HT-29 (cell line): ENCODE measurements at regions not wholly inside any gene's neighbourhood (a gene's known extent, or its start where the extent isn't known, plus 50 kb on each side); places are given as distances from the start of the nearest gene placed in this dataset.

ENCODE experiments used
- DNase-seq: peaks from one replicate; pipeline ENCODE4 v3.0.0-alpha.2; 2015; ENCODE audit warnings: low spot score

DNA sequence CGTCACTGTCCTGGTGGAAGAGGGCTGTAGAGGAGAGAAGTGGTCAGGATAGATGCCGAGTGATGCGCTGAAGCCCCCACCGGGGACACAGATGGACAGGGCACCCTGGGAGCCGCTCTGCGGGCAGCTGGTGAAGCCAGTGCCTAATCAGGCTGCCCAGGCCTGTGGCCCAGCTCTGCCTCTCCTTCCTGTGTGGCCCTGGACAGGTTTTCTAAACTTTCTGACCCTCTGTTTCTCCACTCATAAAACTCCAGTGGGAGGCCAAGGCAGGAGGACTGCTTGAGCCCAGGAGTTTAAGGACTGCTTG lies 86.1 kb downstream of the C5orf15 start:
- DNase-seq = no peak

DNA sequence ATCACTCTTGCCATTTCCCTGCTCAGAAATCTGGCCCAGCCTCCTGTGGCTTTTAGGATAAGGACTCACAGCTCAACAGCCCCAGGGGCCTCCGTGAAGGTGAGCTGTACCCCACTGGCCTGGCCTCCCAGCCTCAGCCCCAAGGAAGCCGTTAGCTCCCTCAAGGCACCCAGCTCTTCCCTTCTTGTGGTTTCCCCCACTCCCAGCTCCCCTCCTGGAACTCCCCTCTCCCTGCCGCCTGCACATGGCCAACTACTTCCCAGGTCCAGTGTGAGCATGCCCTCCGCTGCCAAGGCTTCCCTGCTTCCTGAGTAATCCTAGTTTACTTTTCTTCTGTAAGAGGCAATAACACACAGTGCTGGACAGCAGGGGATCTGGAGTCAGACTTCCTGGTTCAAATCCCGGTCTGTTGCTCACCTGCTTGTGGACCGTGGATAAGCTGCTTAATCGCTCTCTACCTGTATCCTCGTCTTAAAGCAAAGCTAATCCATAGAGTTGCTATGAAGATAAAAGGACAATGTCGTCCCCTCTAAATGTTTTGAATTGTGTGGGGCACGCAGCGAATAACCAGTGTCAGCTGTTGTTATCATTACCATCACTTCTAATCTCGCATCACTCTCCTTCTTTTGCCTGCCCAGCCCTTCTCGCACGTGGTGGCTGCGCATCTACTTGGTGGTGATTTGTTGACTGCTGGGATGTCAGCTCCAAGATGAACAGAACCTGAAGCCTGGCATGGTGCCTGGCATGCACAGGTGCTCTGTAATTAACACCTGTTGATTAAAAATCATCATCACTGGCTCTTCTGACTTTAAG lies 86.6 kb downstream of the C5orf15 start:
- no peak for DNase-seq

GRCh38 chr5:133878236-133878555 lies 90.2 kb downstream of the C5orf15 start:
- no peak for DNase-seq

DNA sequence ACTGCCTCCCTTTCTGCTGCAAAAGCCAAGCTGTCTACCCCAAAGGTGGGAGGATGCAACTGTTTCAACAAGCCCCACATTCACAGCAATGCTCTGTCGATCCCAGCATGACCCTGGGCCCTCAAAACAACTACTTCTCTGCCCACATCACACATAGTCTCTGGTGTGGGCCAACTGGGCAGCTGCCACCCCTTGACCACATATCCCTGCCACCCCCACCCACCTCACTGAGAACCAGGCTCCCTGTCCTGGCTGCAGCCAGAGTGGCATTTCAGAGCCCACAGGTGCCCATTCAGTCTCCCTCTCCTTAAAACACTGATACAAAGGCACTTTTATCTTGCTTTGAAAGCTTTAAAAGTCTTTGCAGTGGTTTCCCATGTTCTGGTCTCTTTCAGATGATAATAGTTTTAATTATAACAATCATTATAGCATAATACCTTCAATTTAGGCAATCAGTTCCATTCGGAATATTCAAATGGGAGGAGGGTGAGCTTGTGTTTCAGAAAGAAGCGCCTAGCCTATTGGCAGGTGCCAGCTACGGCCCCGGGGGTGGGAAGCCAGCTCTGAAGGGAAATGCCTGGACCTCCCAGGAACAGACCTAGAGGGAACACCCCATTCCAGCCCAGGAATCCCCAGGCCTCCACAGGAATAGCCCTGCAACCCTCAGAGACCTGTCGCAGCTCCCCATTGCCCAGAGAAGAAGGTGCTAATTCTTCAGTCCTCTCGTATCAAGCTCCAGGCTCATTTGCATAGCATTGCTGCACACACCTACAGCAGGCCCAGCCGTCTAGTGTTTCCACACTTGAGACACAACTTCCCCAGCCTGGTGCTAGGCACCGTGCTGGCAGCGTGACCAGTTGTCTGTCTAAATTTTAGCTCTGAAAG lies 90.8 kb downstream of the C5orf15 start:
- DNase-seq = no peak

DNA sequence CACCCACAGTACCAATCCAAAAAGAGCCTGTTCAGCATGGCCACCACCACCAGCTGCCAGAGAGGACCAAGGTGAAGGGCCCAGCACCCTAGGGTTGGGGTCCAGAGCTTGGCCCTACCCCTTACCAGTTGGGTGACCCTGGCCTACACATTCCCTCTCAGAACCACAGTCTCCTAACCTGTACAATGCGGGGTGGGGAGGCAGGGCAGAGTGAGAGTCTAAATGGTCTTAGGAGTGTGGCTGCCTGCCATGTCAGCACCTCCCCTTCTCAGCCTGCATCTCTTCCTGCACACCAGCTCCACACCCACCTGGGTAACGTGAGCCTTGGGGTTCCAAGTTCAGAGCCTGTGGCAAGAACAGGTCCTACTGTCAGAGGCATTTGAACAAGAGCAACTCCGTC lies 92.2 kb downstream of the C5orf15 start:
- DNase-seq = no peak

DNA sequence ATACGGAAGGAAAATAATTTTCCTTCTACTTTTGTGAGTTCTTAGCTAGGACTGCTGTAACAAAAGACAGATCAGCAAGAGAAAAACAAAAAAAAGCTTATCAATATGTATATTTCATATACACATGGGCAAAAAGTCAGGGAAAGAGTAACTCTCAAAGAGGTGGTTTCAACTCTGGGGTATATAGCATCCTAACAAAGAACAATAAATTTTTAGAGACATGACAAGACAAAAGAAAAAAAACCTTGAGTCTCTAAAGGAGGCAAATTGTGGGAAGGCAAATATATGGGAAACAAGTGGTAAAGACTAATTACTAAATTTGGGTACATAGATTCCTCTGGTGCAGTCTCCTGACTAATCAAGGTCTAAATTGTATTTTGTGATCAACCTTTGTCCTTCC lies 93.2 kb downstream of the C5orf15 start:
- no peak for DNase-seq

DNA sequence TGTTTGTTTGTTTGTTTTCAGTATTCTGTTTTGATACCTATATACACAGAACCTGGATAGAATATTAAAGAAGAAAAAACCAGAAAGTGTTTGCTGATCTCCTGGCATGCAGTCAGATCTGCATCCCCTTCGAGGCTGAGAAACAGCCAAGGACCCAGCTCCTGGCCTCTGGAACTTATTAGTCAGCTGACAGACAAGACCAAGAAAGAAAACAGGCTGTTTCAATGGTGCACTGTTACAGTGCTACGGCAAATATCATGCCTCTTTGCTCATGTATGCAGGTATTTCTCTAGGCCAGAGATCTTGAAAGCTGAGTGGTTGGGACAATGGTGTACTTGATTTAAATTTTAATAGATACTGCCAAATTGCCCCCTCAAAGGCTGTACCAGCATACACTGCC lies 95.0 kb downstream of the C5orf15 start:
- DNase-seq = no peak

DNA sequence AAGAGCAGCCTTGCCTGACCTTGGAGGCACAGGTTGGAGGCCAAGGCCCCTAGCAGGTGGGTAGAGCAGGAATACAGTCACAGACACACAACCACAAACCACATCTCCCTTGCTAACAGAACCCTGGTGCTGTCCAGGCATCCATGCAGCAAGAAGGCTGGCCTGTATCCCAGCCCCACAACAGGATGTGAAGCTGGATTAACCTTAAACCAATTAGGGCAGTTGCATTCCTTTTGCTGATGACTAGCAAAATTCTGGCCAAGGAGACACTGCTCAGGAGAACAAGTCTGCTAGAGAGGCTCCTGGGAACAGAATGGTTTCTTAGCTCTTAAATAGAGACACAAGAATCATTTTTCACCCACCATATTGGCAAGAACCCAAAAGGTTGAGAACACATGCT lies 97.8 kb downstream of the C5orf15 start:
- DNase-seq = no peak

DNA sequence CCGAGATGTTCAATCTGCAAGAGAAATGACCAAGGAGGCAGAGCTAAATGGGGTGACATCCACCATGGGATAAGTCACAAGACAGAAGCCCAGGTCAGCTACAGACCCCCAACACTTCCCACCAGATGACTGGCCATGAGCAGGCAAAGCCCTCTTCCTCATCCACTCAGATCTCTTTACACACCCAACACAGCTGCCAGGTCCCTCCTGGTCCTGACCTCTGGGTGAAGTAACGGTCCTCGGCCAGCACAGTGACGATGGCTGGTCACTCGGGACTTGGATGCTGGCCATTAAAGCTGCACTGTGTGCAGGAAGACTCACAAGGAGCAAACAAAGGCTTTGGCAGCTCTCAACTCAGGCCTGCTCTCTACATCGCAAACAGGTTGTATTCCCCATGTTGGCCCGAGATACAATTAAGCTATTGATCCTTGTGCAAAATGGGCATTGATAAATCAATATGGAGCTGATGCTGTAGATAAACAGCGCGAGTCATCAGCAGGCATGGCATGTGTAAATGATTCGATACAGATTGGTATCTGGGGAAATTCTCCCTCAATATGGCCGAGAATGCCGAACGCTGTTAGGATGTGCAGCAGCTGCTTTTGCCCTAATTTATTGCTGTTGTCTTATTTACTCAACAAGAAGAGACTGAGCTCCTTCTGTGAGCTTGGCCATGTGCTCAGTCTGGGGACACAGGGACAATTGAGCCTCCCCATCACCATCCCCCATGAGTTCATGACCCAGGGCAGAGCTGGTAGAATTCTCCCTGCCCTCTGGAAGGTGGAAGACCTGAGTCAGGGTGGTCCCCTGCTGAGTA lies 98.7 kb downstream of the C5orf15 start:
- DNase-seq = no peak

DNA sequence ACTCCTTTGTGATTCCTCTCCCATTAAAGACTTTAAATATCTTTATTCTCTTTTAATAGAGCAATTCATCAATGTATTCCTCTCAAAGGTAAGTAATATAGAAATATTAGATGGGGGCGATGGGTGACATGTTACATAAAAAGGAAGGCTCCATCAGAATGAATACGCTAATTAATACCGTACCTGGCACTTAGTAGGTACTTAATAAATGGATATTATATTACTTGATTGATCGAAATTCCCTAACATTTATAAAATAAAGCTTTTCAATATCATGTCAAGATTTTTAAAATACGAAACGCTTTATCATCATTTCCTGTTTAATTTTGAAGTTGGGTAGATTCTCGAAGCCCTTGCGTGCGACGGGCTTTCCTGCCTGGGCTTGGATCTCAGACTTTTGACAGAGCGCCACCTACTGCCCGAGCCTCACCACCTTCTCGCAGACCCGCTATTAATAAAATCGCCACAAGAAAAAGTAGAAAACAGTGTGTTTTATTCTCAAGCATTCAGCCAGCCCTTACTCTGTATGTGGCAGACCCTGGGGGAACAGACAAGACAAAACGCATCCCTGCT lies 99.4 kb downstream of the C5orf15 start:
- peak; percentile 71 for DNase-seq

DNA sequence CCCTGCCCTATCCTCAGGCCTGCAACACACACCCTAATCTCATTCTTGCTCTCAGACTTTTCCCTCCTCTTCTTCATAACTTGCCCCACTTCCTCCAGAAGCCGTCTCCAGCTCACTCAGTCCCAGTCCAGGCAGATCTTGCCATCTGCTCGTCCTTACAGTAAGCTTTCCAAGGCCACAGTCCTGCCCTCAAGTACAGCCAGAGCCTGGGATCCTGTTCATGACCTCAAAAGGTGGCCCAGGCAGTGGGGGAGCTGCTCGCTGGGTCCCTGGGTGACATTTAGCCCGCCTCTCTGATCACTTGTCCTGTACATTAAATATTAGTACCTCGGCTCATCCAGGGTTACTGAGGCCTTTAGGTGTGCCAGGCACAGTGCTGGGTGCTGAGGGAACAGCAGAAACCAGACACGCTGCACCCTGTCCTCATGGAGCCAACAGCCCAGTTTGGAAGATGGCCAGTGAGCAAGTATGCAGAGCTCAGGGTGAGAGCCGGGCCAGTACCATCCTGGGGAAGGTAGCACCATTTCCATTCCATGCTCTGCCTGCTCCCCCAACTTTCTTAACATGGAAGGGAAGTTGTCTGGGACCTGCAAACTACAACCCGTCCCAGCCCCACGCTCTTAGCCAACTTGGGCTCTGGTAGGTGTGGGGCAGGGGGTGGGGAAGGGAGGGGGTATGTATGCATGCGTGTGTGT lies 100.4 kb downstream of the C5orf15 start:
- DNase-seq = no peak

GRCh38 chr5:133867341-133867740 lies 101.1 kb downstream of the C5orf15 start:
- DNase-seq = no peak

DNA sequence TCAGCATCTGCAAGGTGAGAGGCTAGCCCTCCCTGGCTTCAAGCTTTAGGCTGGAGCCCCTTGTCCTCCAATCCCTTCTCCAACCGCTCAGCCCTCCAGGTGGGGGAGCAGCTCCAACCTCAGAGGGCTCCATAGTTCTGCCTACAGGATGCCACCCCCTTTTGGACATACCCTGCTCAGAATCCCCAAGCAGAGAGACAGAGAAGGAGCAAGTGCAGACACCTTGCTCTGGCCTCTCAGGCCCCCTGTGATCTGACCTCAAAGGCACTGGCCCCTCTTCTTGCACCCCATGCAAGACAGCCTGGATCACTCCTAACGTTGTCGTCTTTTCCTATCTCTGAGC lies 101.6 kb downstream of the C5orf15 start:
- no peak for DNase-seq

GRCh38 chr5:133866160-133866902 lies 102.1 kb downstream of the C5orf15 start:
- DNase-seq = no peak

- DNase-seq = no peak
Observed at GRCh38 chr5:133865113-133865512, 103.3 kb downstream of the C5orf15 start.

- DNase-seq = no peak
Observed at GRCh38 chr5:133864711-133865110, 103.7 kb downstream of the C5orf15 start.

- DNase-seq = no peak
Observed at GRCh38 chr5:133863857-133864585, 104.4 kb downstream of the C5orf15 start.

DNA sequence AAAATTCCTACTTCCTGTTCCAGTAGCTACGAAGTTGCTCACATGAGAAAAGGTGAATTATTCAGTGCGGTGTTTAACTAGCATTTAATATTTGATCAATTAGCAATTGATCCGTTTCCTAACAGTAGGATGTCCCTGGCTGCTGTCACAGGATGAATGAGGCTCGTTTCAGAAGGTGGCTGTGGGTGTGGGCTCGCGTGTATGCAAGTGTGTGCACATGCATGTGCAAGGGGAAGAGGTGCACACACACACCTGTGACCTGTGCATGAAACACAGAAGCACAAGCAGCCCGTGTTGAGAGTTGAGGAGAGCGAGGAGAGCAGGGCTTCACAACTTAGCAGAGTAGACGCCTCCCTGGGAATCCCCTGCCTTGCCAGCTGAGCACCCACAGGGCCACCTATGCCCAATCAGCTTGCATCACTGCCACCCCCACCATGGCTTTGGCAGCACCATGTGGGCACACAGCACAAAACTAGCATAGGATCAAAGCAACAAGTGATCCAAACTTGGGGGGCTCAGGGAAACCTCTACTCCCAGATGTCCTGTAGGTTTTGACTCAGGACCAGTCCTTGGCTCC lies 107.2 kb downstream of the C5orf15 start:
- DNase-seq = no peak

DNA sequence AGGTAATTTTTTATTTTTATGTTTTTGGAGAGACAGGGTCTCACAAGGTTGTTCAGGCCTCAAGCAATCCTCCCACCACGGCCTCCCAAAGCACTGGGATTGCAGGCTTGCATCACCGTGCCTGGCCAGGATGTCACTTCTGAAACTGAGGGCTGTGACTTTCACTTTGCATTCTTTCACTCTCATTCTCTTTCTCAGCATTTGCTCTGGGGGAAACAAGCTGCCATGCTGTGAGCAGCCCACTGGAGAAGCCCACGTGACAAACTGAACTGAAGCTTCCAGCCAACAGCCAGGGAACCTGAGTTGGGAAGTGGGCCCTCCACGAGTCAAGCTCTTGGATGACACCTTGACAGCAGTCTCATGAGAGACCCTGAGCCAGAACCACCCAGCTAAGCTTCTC lies 109.4 kb downstream of the C5orf15 start:
- no peak for DNase-seq
